Uterus (tissue), 3 donors: ENCODE measurements at regions not wholly inside any gene's neighbourhood (a gene's known extent, or its start where the extent isn't known, plus 50 kb on each side); places are given as distances from the start of the nearest gene placed in this dataset.

Source experiments
- DNase-seq, 2 donors: peaks; one replicate each; pipeline ENCODE4 v3.0.0-alpha.2; 2019 to 2020
- H3K27ac ChIP-seq, 2 donors: fragments of 200-600 bp; sonication (generic); 1 replicate in 1 of 2; 2 replicates in 1 of 2; pipeline ENCODE4 v1.5.1; 2016 to 2018
- H3K27me3 ChIP-seq, 2 donors: fragments of 200-600 bp; sonication (generic); one replicate each; pipeline ENCODE4 v1.5.1; 2018 to 2019; ENCODE audit warnings: control low read depth in 1 of 2
- H3K36me3 ChIP-seq, 2 donors: fragments of 200-600 bp; sonication (generic); one replicate each; pipeline ENCODE4 v1.5.1; 2019; ENCODE audit warnings: control low read depth in 1 of 2
- H3K4me1 ChIP-seq, 2 donors: fragments of 200-600 bp; sonication (generic); one replicate each; pipeline ENCODE4 v1.5.1; 2018 to 2019; ENCODE audit warnings: control low read depth in 1 of 2
- H3K4me3 ChIP-seq, 2 donors: fragments of 200-600 bp; sonication (generic); 1 replicate in 1 of 2; 2 replicates in 1 of 2; pipeline ENCODE4 v1.5.1; 2018 to 2019; ENCODE audit warnings: mild to moderate bottlenecking in 1 of 2
- H3K9me3 ChIP-seq, 2 donors: fragments of 200-600 bp; sonication (generic); one replicate each; pipeline ENCODE4 v1.5.1; 2019; ENCODE audit warnings: control low read depth in 1 of 2
- POLR2A ChIP-seq, 2 donors: fragments of 450-650 bp; IDR thresholded peaks; one replicate each; pipeline ENCODE4 v1.6.1; 2016; ENCODE audit warnings: antibody characterized with exemption in 2 of 2, mild to moderate bottlenecking in 1 of 2, moderate library complexity in 1 of 2
- intact Hi-C: fragments of 100-400 bp; cut with DNase I; formaldehyde crosslinking; loops from one replicate; pipeline ENCODE4 v1.15.1; 2023; ENCODE audit warnings: low total_unique reads
- TF ChIP-seq, protein P1 (sequence below), 4 experiments: fragments of 200-600 bp in 2 of 4; fragments of 450-650 bp in 2 of 4; sonication (generic) in 2 of 4; IDR thresholded peaks; one replicate each; pipeline ENCODE4 v1.5.1; 2016 to 2019; ENCODE audit warnings: antibody characterized with exemption in 4 of 4, mild to moderate bottlenecking in 2 of 4, moderate library complexity in 1 of 4
- donor health status: DM: yes; HTN: yes; CAD: no.

GRCh38 chr1:238681021-238681420 lies 705.3 kb upstream of the CHRM3 start:
- H3K27me3 ChIP-seq: no peaks in the 10 kb centered on the region
- H3K36me3 ChIP-seq: no peaks in the 10 kb centered on the region
- TF ChIP-seq, protein P1, sequence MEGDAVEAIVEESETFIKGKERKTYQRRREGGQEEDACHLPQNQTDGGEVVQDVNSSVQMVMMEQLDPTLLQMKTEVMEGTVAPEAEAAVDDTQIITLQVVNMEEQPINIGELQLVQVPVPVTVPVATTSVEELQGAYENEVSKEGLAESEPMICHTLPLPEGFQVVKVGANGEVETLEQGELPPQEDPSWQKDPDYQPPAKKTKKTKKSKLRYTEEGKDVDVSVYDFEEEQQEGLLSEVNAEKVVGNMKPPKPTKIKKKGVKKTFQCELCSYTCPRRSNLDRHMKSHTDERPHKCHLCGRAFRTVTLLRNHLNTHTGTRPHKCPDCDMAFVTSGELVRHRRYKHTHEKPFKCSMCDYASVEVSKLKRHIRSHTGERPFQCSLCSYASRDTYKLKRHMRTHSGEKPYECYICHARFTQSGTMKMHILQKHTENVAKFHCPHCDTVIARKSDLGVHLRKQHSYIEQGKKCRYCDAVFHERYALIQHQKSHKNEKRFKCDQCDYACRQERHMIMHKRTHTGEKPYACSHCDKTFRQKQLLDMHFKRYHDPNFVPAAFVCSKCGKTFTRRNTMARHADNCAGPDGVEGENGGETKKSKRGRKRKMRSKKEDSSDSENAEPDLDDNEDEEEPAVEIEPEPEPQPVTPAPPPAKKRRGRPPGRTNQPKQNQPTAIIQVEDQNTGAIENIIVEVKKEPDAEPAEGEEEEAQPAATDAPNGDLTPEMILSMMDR (IDR thresholded peaks at IDR 0.05): no peak
- no peak for TF ChIP-seq POLR2A (IDR thresholded peaks at IDR 0.05)
- H3K4me3 ChIP-seq: no peak overlapping the region
- no peaks in the 10 kb centered on the region for H3K9me3 ChIP-seq
- no peak overlapping the region for H3K27ac ChIP-seq
- no peak for DNase-seq
- intact Hi-C loops: no loop called here
- no peaks in the 10 kb centered on the region for H3K4me1 ChIP-seq

GRCh38 chr1:238677567-238677966 lies 708.8 kb upstream of the CHRM3 start:
- TF ChIP-seq POLR2A (IDR thresholded peaks at IDR 0.05): no peak
- TF ChIP-seq, protein P1 (IDR thresholded peaks at IDR 0.05): no peak
- no peaks in the 10 kb centered on the region for H3K36me3 ChIP-seq
- H3K4me3 ChIP-seq: no peak overlapping the region
- no peak for DNase-seq
- H3K27ac ChIP-seq: no peak overlapping the region
- H3K4me1 ChIP-seq: no peaks in the 10 kb centered on the region
- intact Hi-C loops: no loop called here
- no peaks in the 10 kb centered on the region for H3K27me3 ChIP-seq
- no peaks in the 10 kb centered on the region for H3K9me3 ChIP-seq

DNA sequence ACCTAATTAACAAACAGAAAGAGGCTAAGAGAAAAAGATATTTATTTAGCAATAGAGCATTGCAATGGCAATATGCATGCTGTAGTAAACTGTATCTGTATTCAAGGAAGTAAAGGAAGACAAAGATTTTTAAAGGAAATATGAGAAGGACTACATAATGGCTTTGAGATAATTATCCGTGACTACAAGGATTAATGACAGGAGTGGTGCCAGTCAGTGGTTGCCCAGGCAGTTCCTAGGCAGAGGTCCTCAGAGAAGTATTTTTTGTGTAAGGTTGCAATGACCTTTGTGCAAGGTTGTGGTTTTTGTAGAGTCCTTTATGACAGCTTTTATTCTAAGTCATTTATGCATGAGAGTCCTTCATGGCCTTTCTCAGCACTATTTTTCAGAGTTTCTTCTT lies 711.1 kb upstream of the CHRM3 start:
- no peaks in the 10 kb centered on the region for H3K27me3 ChIP-seq
- no peak for DNase-seq
- intact Hi-C loops: no loop called here
- no peak overlapping the region for H3K4me3 ChIP-seq
- TF ChIP-seq POLR2A (IDR thresholded peaks at IDR 0.05): no peak
- TF ChIP-seq, protein P1 (IDR thresholded peaks at IDR 0.05): no peak
- no peaks in the 10 kb centered on the region for H3K36me3 ChIP-seq
- H3K4me1 ChIP-seq: no peaks in the 10 kb centered on the region
- H3K27ac ChIP-seq: no peak overlapping the region
- no peaks in the 10 kb centered on the region for H3K9me3 ChIP-seq

DNA sequence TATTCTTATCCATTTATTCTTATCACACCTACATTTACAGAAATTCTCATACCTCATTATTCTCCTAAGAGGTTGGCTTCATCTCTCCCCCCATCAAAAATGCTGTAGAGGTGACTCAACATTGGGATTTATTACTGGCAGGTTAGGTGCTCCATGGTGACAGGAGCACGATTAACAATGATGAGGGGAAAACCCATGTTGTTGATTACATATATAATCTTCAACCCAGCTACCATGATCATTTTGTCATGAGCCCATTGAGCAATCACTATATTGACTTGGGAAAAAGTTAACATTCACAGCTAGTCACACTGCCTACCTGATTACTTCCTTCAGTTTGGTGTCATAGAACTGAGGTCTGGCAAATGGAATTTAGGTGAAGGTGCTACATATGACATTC lies 712.1 kb upstream of the CHRM3 start:
- no peak overlapping the region for H3K4me3 ChIP-seq
- TF ChIP-seq POLR2A (IDR thresholded peaks at IDR 0.05): no peak
- TF ChIP-seq, protein P1 (IDR thresholded peaks at IDR 0.05): no peak
- no peaks in the 10 kb centered on the region for H3K9me3 ChIP-seq
- H3K27me3 ChIP-seq: no peaks in the 10 kb centered on the region
- intact Hi-C loops: no loop called here
- H3K36me3 ChIP-seq: no peaks in the 10 kb centered on the region
- H3K4me1 ChIP-seq: no peaks in the 10 kb centered on the region
- H3K27ac ChIP-seq: no peak overlapping the region
- no peak for DNase-seq

- Histone ChIP-seq H3K4me1 (no peaks in the 10 kb centered on the region), H3K27me3 (no peaks in the 10 kb centered on the region), H3K4me3 (no peak overlapping the region), H3K36me3 (no peaks in the 10 kb centered on the region), H3K27ac (no peak overlapping the region), H3K9me3 (no peaks in the 10 kb centered on the region)
- intact Hi-C loops: no loop called here
- TF ChIP-seq POLR2A (IDR thresholded peaks at IDR 0.05): no peak
- TF ChIP-seq, protein P1 (IDR thresholded peaks at IDR 0.05): no peak
- no peak for DNase-seq
These were observed 712.8 kb upstream of the CHRM3 start for GRCh38 chr1:238673561-238673960.
